Spleen (tissue), 7 donors: ENCODE measurements at regions not wholly inside any gene's neighbourhood (a gene's known extent, or its start where the extent isn't known, plus 50 kb on each side); places are given as distances from the start of the nearest gene placed in this dataset.

ENCODE experiments used
- CTCF ChIP-seq, 11 experiments: fragments of 200-600 bp in 7 of 11; fragments of 450-650 bp in 4 of 11; sonication (generic) in 4 of 11; IDR thresholded peaks in 8 of 11; conservative IDR thresholded peaks in 3 of 11; 1 replicate in 7 of 11; 2 replicates in 4 of 11; pipeline versions ENCODE4 v1.4.0 to v1.8.0; 2016 to 2021; ENCODE audit warnings: antibody characterized with exemption in 11 of 11, inconsistent platforms in 4 of 11, mild to moderate bottlenecking in 1 of 11
- POLR2A ChIP-seq, 3 donors: fragments of 450-650 bp; IDR thresholded peaks; one replicate each; pipeline ENCODE4 v1.5.1; 2017; ENCODE audit warnings: antibody characterized with exemption in 3 of 3, mild to moderate bottlenecking in 1 of 3
- POLR2AphosphoS5 ChIP-seq, 3 donors: sonication (generic); formaldehyde crosslinking; IDR thresholded peaks; one replicate each; pipeline ENCODE4 v1.5.1; 2017; ENCODE audit warnings: antibody characterized with exemption in 3 of 3
- donor health status: DM: no; HTN: no; CAD: no; lungs with moderate emphysema.
- donor health status: DM: no; HTN: no; CAD: no.
- donor health status: DM: no; HTN: no; CAD: no.

GRCh38 chr1:10890491-10891071, 94.1 kb upstream of the CASZ1 start:
- TF ChIP-seq CTCF (IDR thresholded peaks at IDR 0.05 in 8 of 11, conservative IDR thresholded peaks at IDR 0.05 in 3 of 11) (no peak), POLR2A (IDR thresholded peaks at IDR 0.05) (no peak), POLR2AphosphoS5 (IDR thresholded peaks at IDR 0.05) (no peak)
